ENCODE measurements at regions not wholly inside any gene's neighbourhood (a gene's known extent, or its start where the extent isn't known, plus 50 kb on each side); places are given as distances from the start of the nearest gene placed in this dataset.
A peak's percentile ranks its signal among the peaks of the same experiment; 100 is the strongest.

DNA sequence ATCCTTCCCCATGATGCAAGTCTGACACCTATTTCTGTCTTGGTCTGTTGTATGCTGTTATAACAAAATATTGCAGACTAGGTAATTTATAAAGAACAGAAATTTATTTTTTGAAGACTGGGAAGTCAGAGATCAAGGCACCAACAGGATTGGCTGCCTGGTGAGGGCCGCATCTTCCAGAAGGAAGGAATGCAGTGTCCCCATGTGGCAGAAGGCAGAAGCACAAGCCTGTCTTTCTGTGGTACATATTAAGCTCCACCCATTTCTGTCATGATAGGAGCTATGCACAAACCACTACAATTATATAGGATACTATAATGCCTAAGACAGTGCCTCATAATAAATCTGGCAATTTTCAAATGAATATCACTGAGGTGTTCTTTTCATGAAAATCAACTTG, 502.3 kb upstream of the DIAPH2 start:
- TF ChIP-seq, protein P1, sequence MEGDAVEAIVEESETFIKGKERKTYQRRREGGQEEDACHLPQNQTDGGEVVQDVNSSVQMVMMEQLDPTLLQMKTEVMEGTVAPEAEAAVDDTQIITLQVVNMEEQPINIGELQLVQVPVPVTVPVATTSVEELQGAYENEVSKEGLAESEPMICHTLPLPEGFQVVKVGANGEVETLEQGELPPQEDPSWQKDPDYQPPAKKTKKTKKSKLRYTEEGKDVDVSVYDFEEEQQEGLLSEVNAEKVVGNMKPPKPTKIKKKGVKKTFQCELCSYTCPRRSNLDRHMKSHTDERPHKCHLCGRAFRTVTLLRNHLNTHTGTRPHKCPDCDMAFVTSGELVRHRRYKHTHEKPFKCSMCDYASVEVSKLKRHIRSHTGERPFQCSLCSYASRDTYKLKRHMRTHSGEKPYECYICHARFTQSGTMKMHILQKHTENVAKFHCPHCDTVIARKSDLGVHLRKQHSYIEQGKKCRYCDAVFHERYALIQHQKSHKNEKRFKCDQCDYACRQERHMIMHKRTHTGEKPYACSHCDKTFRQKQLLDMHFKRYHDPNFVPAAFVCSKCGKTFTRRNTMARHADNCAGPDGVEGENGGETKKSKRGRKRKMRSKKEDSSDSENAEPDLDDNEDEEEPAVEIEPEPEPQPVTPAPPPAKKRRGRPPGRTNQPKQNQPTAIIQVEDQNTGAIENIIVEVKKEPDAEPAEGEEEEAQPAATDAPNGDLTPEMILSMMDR (conservative IDR thresholded peaks at IDR 0.05; ENCODE audit: low read depth, low read length), result peak; percentile 78
- TF ChIP-seq EZH2 (IDR thresholded peaks at IDR 0.05; ENCODE audit: borderline replicate concordance, low read depth, low read length, poor library complexity, severe bottlenecking), result no peak

All from A673 (cell line).